ENCODE measurements at regions not wholly inside any gene's neighbourhood (a gene's known extent, or its start where the extent isn't known, plus 50 kb on each side); places are given as distances from the start of the nearest gene placed in this dataset.

GRCh38 chr1:87706779-87707228, 378.1 kb downstream of the LMO4 start:
- Histone ChIP-seq H4K20me1 (ENCODE audit: insufficient read depth, low read length) (no peaks in the 10 kb centered on the region), H3K4me3 (ENCODE audit: low read depth, low read length, poor library complexity, severe bottlenecking) (no peak overlapping the region), H3K36me3 (ENCODE audit: insufficient read depth, low read length) (no peaks in the 10 kb centered on the region), H2AFZ (ENCODE audit: low read length) (no peak overlapping the region), H3K79me2 (ENCODE audit: insufficient read depth, low read depth, low read length) (no peaks in the 10 kb centered on the region), H3K27ac (ENCODE audit: low read depth, low read length, poor library complexity, severe bottlenecking) (no peak overlapping the region), H3K9me2 (ENCODE audit: insufficient read depth, low read length) (no peaks in the 10 kb centered on the region), H3K4me2 (ENCODE audit: low read length) (no peak overlapping the region), H3K4me1 (ENCODE audit: insufficient read depth, low read length, poor library complexity, severe bottlenecking) (no peaks in the 10 kb centered on the region), H3K9me3 (ENCODE audit: low read length) (no peaks in the 10 kb centered on the region)
- no TSS peak for BruUV-seq (replicated peaks)
- TF ChIP-seq EZH2phosphoT487 (IDR thresholded peaks at IDR 0.05; ENCODE audit: borderline replicate concordance, low read depth, low read length), result no peak
- TF ChIP-seq CTCF (conservative IDR thresholded peaks at IDR 0.05; ENCODE audit: low read length), result no peak
- intact Hi-C loops (cut with micrococcal nuclease; ENCODE audit: unreplicated experiment), result no loop called here
- DNase-seq (ENCODE audit: low spot score), result no peak
- CTCF ChIA-PET (ENCODE audit: unreplicated experiment), result no interaction called here
- POLR2A ChIA-PET, result no interaction called here

DNA sequence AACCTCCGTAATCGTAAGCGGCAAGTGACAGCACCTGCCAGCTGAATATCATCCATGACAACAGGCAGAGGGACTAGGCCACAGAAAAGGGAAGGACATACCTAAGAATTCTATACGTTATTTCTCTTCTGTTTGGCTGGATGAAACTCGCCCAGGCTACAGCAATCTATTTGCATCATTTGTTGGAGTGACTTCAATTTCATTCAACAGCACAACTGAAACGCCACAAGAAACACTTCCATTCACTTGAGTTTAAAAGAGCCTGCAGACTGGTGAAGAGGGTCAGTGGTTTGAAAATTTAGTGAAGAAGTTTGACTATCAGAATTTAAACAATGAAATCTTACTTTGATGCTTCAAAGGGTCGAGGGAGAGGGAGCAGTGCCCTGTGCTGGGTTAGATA, 378.7 kb downstream of the LMO4 start:
- ChIA-PET POLR2A (no interaction called here), CTCF (ENCODE audit: unreplicated experiment) (no interaction called here)
- H3K4me3 ChIP-seq (ENCODE audit: low read depth, low read length, poor library complexity, severe bottlenecking), result no peak overlapping the region
- no TSS peak for BruUV-seq (replicated peaks)
- DNase-seq (ENCODE audit: low spot score), result no peak
- no peaks in the 10 kb centered on the region for H3K79me2 ChIP-seq (ENCODE audit: insufficient read depth, low read depth, low read length)
- no peak overlapping the region for H3K4me2 ChIP-seq (ENCODE audit: low read length)
- no peaks in the 10 kb centered on the region for H4K20me1 ChIP-seq (ENCODE audit: insufficient read depth, low read length)
- no peak overlapping the region for H3K27ac ChIP-seq (ENCODE audit: low read depth, low read length, poor library complexity, severe bottlenecking)
- no peak overlapping the region for H2AFZ ChIP-seq (ENCODE audit: low read length)
- H3K9me2 ChIP-seq (ENCODE audit: insufficient read depth, low read length), result no peaks in the 10 kb centered on the region
- no peaks in the 10 kb centered on the region for H3K36me3 ChIP-seq (ENCODE audit: insufficient read depth, low read length)
- H3K4me1 ChIP-seq (ENCODE audit: insufficient read depth, low read length, poor library complexity, severe bottlenecking), result no peaks in the 10 kb centered on the region
- no peaks in the 10 kb centered on the region for H3K9me3 ChIP-seq (ENCODE audit: low read length)
- no peak for TF ChIP-seq CTCF (conservative IDR thresholded peaks at IDR 0.05; ENCODE audit: low read length)
- TF ChIP-seq EZH2phosphoT487 (IDR thresholded peaks at IDR 0.05; ENCODE audit: borderline replicate concordance, low read depth, low read length), result no peak
- intact Hi-C loops (cut with micrococcal nuclease; ENCODE audit: unreplicated experiment), result no loop called here

- Histone ChIP-seq H3K4me2 (ENCODE audit: low read length) (no peak overlapping the region), H4K20me1 (ENCODE audit: insufficient read depth, low read length) (no peaks in the 10 kb centered on the region), H3K79me2 (ENCODE audit: insufficient read depth, low read depth, low read length) (no peaks in the 10 kb centered on the region), H3K9me3 (ENCODE audit: low read length) (no peaks in the 10 kb centered on the region), H3K36me3 (ENCODE audit: insufficient read depth, low read length) (no peaks in the 10 kb centered on the region), H2AFZ (ENCODE audit: low read length) (no peak overlapping the region), H3K4me3 (ENCODE audit: low read depth, low read length, poor library complexity, severe bottlenecking) (no peak overlapping the region), H3K27ac (ENCODE audit: low read depth, low read length, poor library complexity, severe bottlenecking) (no peak overlapping the region), H3K4me1 (ENCODE audit: insufficient read depth, low read length, poor library complexity, severe bottlenecking) (no peaks in the 10 kb centered on the region), H3K9me2 (ENCODE audit: insufficient read depth, low read length) (no peaks in the 10 kb centered on the region)
- intact Hi-C loops (cut with micrococcal nuclease; ENCODE audit: unreplicated experiment), result no loop called here
- no peak for DNase-seq (ENCODE audit: low spot score)
- ChIA-PET POLR2A (interaction anchor here (0.6 kb wide), 1 partner anchor 25 kb away, joined by 3 read pairs; no protein-coding TSS in a partner anchor), CTCF (ENCODE audit: unreplicated experiment) (no interaction called here)
- BruUV-seq (replicated peaks), result no TSS peak
- TF ChIP-seq EZH2phosphoT487 (IDR thresholded peaks at IDR 0.05; ENCODE audit: borderline replicate concordance, low read depth, low read length) (no peak), CTCF (conservative IDR thresholded peaks at IDR 0.05; ENCODE audit: low read length) (no peak)
These were observed 383.8 kb downstream of the LMO4 start for GRCh38 chr1:87712261-87713010.

Measured in OCI-LY7 (cell line).